ENCODE measurements at regions not wholly inside any gene's neighbourhood (a gene's known extent, or its start where the extent isn't known, plus 50 kb on each side); places are given as distances from the start of the nearest gene placed in this dataset.
"Not testable (repeated sequence)": the region's sequence is repeated elsewhere in the genome, so short reads cannot be mapped to it uniquely, and the experiment has no call there.

GRCh38 chr4:12120968-12121367, 692.3 kb upstream of the HS3ST1 start:
- H3K4me3 Mint-ChIP-seq = no peak overlapping the region
- no peaks in the 10 kb centered on the region for H3K4me1 Mint-ChIP-seq (ENCODE audit: low read depth)
- H3K9me3 Mint-ChIP-seq = peaks cover 50% of the 10 kb centered on the region
- TF ChIP-seq, protein P1, sequence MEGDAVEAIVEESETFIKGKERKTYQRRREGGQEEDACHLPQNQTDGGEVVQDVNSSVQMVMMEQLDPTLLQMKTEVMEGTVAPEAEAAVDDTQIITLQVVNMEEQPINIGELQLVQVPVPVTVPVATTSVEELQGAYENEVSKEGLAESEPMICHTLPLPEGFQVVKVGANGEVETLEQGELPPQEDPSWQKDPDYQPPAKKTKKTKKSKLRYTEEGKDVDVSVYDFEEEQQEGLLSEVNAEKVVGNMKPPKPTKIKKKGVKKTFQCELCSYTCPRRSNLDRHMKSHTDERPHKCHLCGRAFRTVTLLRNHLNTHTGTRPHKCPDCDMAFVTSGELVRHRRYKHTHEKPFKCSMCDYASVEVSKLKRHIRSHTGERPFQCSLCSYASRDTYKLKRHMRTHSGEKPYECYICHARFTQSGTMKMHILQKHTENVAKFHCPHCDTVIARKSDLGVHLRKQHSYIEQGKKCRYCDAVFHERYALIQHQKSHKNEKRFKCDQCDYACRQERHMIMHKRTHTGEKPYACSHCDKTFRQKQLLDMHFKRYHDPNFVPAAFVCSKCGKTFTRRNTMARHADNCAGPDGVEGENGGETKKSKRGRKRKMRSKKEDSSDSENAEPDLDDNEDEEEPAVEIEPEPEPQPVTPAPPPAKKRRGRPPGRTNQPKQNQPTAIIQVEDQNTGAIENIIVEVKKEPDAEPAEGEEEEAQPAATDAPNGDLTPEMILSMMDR (IDR thresholded peaks at IDR 0.05) = no peak
- no peaks in the 10 kb centered on the region for H3K27me3 Mint-ChIP-seq (ENCODE audit: insufficient read depth)
- no peak for DNase-seq
- no peaks in the 10 kb centered on the region for H3K36me3 Mint-ChIP-seq (ENCODE audit: low read depth)
- H3K27ac Mint-ChIP-seq = no peak overlapping the region

DNA sequence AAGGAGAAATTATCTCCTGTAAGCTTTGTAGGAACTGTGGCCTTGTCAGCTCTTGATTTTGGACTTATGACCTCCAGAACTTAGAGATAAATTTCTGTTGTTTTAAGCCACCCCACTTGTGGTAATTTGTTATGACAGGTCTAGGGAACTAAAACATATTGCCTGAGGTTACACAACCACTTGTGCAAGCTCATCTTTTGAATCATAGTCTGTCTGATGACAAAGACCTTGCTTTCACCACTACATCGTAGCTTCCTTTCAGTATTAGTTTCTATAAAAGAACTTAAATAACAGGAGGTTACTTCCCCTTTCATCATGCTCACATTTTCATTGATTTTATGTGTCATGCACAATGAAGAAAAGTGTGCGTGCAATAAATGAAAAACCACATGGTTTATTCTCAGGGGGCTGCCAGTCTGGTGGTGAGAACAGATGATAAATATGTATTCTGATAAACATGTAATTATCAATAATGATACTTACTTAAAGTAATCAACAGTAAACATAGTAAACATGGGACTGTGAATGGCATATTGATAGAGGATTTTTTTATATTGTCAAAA, 690.0 kb upstream of the HS3ST1 start:
- no peak for DNase-seq
- Mint-ChIP-seq H3K4me1 (ENCODE audit: low read depth) (no peaks in the 10 kb centered on the region), H3K27ac (no peak overlapping the region), H3K9me3 (peaks cover 52% of the 10 kb centered on the region), H3K27me3 (ENCODE audit: insufficient read depth) (no peaks in the 10 kb centered on the region), H3K4me3 (no peak overlapping the region), H3K36me3 (ENCODE audit: low read depth) (peaks cover 3% of the 10 kb centered on the region; the same call in 1 of the 2 replicates)
- TF ChIP-seq, protein P1 (IDR thresholded peaks at IDR 0.05) = no peak

GRCh38 chr4:12116009-12116552, 687.4 kb upstream of the HS3ST1 start:
- peaks cover 3% of the 10 kb centered on the region; the same call in 1 of the 2 replicates for H3K36me3 Mint-ChIP-seq (ENCODE audit: low read depth)
- H3K9me3 Mint-ChIP-seq = peaks cover 73% of the 10 kb centered on the region
- TF ChIP-seq, protein P1 (IDR thresholded peaks at IDR 0.05) = no peak
- H3K27ac Mint-ChIP-seq = no peak overlapping the region
- no peaks in the 10 kb centered on the region for H3K4me1 Mint-ChIP-seq (ENCODE audit: low read depth)
- no peak overlapping the region for H3K4me3 Mint-ChIP-seq
- H3K27me3 Mint-ChIP-seq (ENCODE audit: insufficient read depth) = no peaks in the 10 kb centered on the region
- no peak for DNase-seq

GRCh38 chr4:12110627-12111026, 681.9 kb upstream of the HS3ST1 start:
- no peak for DNase-seq
- Mint-ChIP-seq H3K4me3 (no peak overlapping the region), H3K4me1 (ENCODE audit: low read depth) (no peaks in the 10 kb centered on the region), H3K36me3 (ENCODE audit: low read depth) (peaks cover 2% of the 10 kb centered on the region; the same call in 1 of the 2 replicates), H3K27ac (no peak overlapping the region), H3K9me3 (peaks cover 57% of the 10 kb centered on the region), H3K27me3 (ENCODE audit: insufficient read depth) (no peaks in the 10 kb centered on the region)
- TF ChIP-seq, protein P1 (IDR thresholded peaks at IDR 0.05) = no peak

DNA sequence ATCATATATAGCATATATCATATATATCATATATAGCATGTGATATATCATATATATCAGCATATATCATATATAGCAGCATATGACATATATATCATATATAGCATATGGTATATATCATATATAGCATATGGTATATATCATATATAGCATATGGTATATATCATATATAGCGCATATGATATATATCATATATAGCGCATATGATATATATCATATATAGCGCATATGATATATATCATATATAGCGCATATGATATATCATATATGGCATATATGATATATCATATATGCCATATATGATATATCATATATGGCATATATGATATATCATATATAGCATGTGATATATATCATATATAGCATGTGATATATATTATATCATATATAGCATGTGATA, 680.4 kb upstream of the HS3ST1 start:
- H3K4me1 Mint-ChIP-seq (ENCODE audit: low read depth); H3K27me3 Mint-ChIP-seq (ENCODE audit: insufficient read depth); H3K36me3 Mint-ChIP-seq (ENCODE audit: low read depth); DNase-seq; H3K4me3 Mint-ChIP-seq; H3K27ac Mint-ChIP-seq: not testable (repeated sequence)
- peaks cover 48% of the 10 kb centered on the region for H3K9me3 Mint-ChIP-seq

GRCh38 chr4:12105519-12105918, 676.8 kb upstream of the HS3ST1 start:
- Mint-ChIP-seq H3K9me3 (peaks cover 34% of the 10 kb centered on the region), H3K36me3 (ENCODE audit: low read depth) (0 out of 2 replicates have a peak, but pooled peaks cover 4% of the 10 kb centered on the region), H3K27ac (no peak overlapping the region), H3K4me1 (ENCODE audit: low read depth) (no peaks in the 10 kb centered on the region), H3K27me3 (ENCODE audit: insufficient read depth) (no peaks in the 10 kb centered on the region), H3K4me3 (no peak overlapping the region)
- TF ChIP-seq, protein P1 (IDR thresholded peaks at IDR 0.05) = no peak
- no peak for DNase-seq

- H3K27ac Mint-ChIP-seq; DNase-seq; H3K4me3 Mint-ChIP-seq; H3K27me3 Mint-ChIP-seq (ENCODE audit: insufficient read depth); H3K4me1 Mint-ChIP-seq (ENCODE audit: low read depth); H3K36me3 Mint-ChIP-seq (ENCODE audit: low read depth): not testable (repeated sequence)
- peaks cover 37% of the 10 kb centered on the region for H3K9me3 Mint-ChIP-seq
Measured at GRCh38 chr4:12089920-12090319, 661.2 kb upstream of the HS3ST1 start.
